HG02798 (cell line): ENCODE measurements at regions not wholly inside any gene's neighbourhood (a gene's known extent, or its start where the extent isn't known, plus 50 kb on each side); places are given as distances from the start of the nearest gene placed in this dataset.

Source experiments
- ATAC-seq: cut with Tn5 transposase; IDR thresholded peaks from one replicate; pipeline ENCODE4 v1.9.1; 2021; ENCODE audit warnings: mild to moderate bottlenecking; ENCODE audit not compliant: unreplicated experiment, poor library complexity

GRCh38 chr7:25031007-25031406 is 51.0 kb upstream of the OSBPL3 start:
- peak; percentile 89 for ATAC-seq
